Skeletal muscle satellite cell (primary cell): ENCODE measurements at regions not wholly inside any gene's neighbourhood (a gene's known extent, or its start where the extent isn't known, plus 50 kb on each side); places are given as distances from the start of the nearest gene placed in this dataset.

ENCODE experiments used
- H3K27me3 ChIP-seq: 2 replicates; pipeline ENCODE4 v1.7.0; 2013; ENCODE audit warnings: low read length; ENCODE audit not compliant: control insufficient read depth, insufficient read depth
- H3K36me3 ChIP-seq: 2 replicates; pipeline ENCODE4 v1.7.0; 2013; ENCODE audit warnings: mild to moderate bottlenecking, control low read depth, low read length; ENCODE audit not compliant: insufficient read depth
- H3K4me1 ChIP-seq: 2 replicates; pipeline ENCODE4 v1.7.0; 2013; ENCODE audit warnings: low read length; ENCODE audit not compliant: control insufficient read depth, insufficient read depth
- H3K4me2 ChIP-seq: 2 replicates; pipeline ENCODE4 v1.7.0; 2013; ENCODE audit warnings: mild to moderate bottlenecking, low read length
- H3K4me3 ChIP-seq: 2 replicates; pipeline ENCODE4 v1.7.0; 2013; ENCODE audit warnings: low read length
- H3K9ac ChIP-seq: 2 replicates; pipeline ENCODE4 v1.7.0; 2013; ENCODE audit warnings: mild to moderate bottlenecking, low read depth, low read length, moderate library complexity
- H3K9me3 ChIP-seq: replicated peaks from 2 replicates; pipeline ENCODE4 v1.7.0; 2013; ENCODE audit warnings: mild to moderate bottlenecking, control low read depth, low read length

- Histone ChIP-seq H3K36me3 (no peaks in the 10 kb centered on the region), H3K4me2 (no peak overlapping the region), H3K27me3 (no peaks in the 10 kb centered on the region), H3K4me1 (no peaks in the 10 kb centered on the region), H3K9me3 (no peaks in the 10 kb centered on the region), H3K9ac (no peak overlapping the region), H3K4me3 (no peak overlapping the region)
Measured at GRCh38 chr1:103945774-103946173, 196.1 kb downstream of the AMY1C start.

- Histone ChIP-seq H3K9ac (no peak overlapping the region), H3K4me3 (no peak overlapping the region), H3K9me3 (no peaks in the 10 kb centered on the region), H3K4me2 (no peak overlapping the region), H3K36me3 (no peaks in the 10 kb centered on the region), H3K27me3 (no peaks in the 10 kb centered on the region), H3K4me1 (no peaks in the 10 kb centered on the region)
Measured at GRCh38 chr1:103948526-103948925, 198.8 kb downstream of the AMY1C start.

- H3K9ac ChIP-seq, result no peak overlapping the region
- H3K9me3 ChIP-seq, result no peaks in the 10 kb centered on the region
- no peaks in the 10 kb centered on the region for H3K4me1 ChIP-seq
- no peak overlapping the region for H3K4me2 ChIP-seq
- H3K4me3 ChIP-seq, result no peak overlapping the region
- no peaks in the 10 kb centered on the region for H3K27me3 ChIP-seq
- H3K36me3 ChIP-seq, result no peaks in the 10 kb centered on the region
Measured at GRCh38 chr1:103949779-103950178, 200.1 kb downstream of the AMY1C start.

- Histone ChIP-seq H3K4me3 (no peak overlapping the region), H3K27me3 (no peaks in the 10 kb centered on the region), H3K4me2 (no peak overlapping the region), H3K9me3 (no peaks in the 10 kb centered on the region), H3K9ac (no peak overlapping the region), H3K36me3 (no peaks in the 10 kb centered on the region), H3K4me1 (no peaks in the 10 kb centered on the region)
Measured at GRCh38 chr1:103953386-103953785, 203.7 kb downstream of the AMY1C start.

GRCh38 chr1:103958699-103959098 lies 209.0 kb downstream of the AMY1C start:
- Histone ChIP-seq H3K27me3 (no peaks in the 10 kb centered on the region), H3K9me3 (peaks cover 9% of the 10 kb centered on the region), H3K4me2 (no peak overlapping the region), H3K36me3 (no peaks in the 10 kb centered on the region), H3K9ac (no peak overlapping the region), H3K4me1 (no peaks in the 10 kb centered on the region), H3K4me3 (no peak overlapping the region)

GRCh38 chr1:103959565-103959964 lies 209.9 kb downstream of the AMY1C start:
- Histone ChIP-seq H3K9ac (no peak overlapping the region), H3K4me2 (no peak overlapping the region), H3K27me3 (no peaks in the 10 kb centered on the region), H3K36me3 (no peaks in the 10 kb centered on the region), H3K9me3 (peaks cover 9% of the 10 kb centered on the region), H3K4me3 (no peak overlapping the region), H3K4me1 (no peaks in the 10 kb centered on the region)

GRCh38 chr1:103960045-103960444 lies 210.3 kb downstream of the AMY1C start:
- Histone ChIP-seq H3K4me2 (no peak overlapping the region), H3K9me3 (peaks cover 9% of the 10 kb centered on the region), H3K9ac (no peak overlapping the region), H3K4me3 (no peak overlapping the region), H3K36me3 (no peaks in the 10 kb centered on the region), H3K27me3 (no peaks in the 10 kb centered on the region), H3K4me1 (no peaks in the 10 kb centered on the region)

- Histone ChIP-seq H3K4me1 (no peaks in the 10 kb centered on the region), H3K4me3 (no peak overlapping the region), H3K9me3 (peaks cover 9% of the 10 kb centered on the region), H3K9ac (no peak overlapping the region), H3K27me3 (no peaks in the 10 kb centered on the region), H3K36me3 (no peaks in the 10 kb centered on the region), H3K4me2 (no peak overlapping the region)
Measured at GRCh38 chr1:103960710-103961109, 211.0 kb downstream of the AMY1C start.

- Histone ChIP-seq H3K36me3 (no peaks in the 10 kb centered on the region), H3K9ac (no peak overlapping the region), H3K4me1 (no peaks in the 10 kb centered on the region), H3K4me2 (no peak overlapping the region), H3K4me3 (no peak overlapping the region), H3K9me3 (peaks cover 5% of the 10 kb centered on the region), H3K27me3 (no peaks in the 10 kb centered on the region)
Measured at GRCh38 chr1:103986792-103987191, 237.1 kb downstream of the AMY1C start.

- Histone ChIP-seq H3K9me3 (no peaks in the 10 kb centered on the region), H3K4me2 (no peak overlapping the region), H3K4me3 (no peak overlapping the region), H3K4me1 (no peaks in the 10 kb centered on the region), H3K9ac (no peak overlapping the region), H3K36me3 (no peaks in the 10 kb centered on the region), H3K27me3 (no peaks in the 10 kb centered on the region)
Measured at GRCh38 chr1:103997631-103998030, 247.9 kb downstream of the AMY1C start.

- H3K9me3 ChIP-seq, result peaks cover 5% of the 10 kb centered on the region
- no peaks in the 10 kb centered on the region for H3K27me3 ChIP-seq
- no peaks in the 10 kb centered on the region for H3K36me3 ChIP-seq
- H3K4me3 ChIP-seq, result no peak overlapping the region
- no peaks in the 10 kb centered on the region for H3K4me1 ChIP-seq
- no peak overlapping the region for H3K4me2 ChIP-seq
- no peak overlapping the region for H3K9ac ChIP-seq
Measured at GRCh38 chr1:104018922-104019674, 269.4 kb downstream of the AMY1C start.

GRCh38 chr1:104019675-104020049 lies 270.0 kb downstream of the AMY1C start:
- H3K9ac ChIP-seq, result no peak overlapping the region
- H3K4me1 ChIP-seq, result no peaks in the 10 kb centered on the region
- H3K36me3 ChIP-seq, result no peaks in the 10 kb centered on the region
- no peak overlapping the region for H3K4me2 ChIP-seq
- H3K4me3 ChIP-seq, result no peak overlapping the region
- no peaks in the 10 kb centered on the region for H3K27me3 ChIP-seq
- H3K9me3 ChIP-seq, result peaks cover 5% of the 10 kb centered on the region
